ENCODE measurements at regions not wholly inside any gene's neighbourhood (a gene's known extent, or its start where the extent isn't known, plus 50 kb on each side); places are given as distances from the start of the nearest gene placed in this dataset.

DNA sequence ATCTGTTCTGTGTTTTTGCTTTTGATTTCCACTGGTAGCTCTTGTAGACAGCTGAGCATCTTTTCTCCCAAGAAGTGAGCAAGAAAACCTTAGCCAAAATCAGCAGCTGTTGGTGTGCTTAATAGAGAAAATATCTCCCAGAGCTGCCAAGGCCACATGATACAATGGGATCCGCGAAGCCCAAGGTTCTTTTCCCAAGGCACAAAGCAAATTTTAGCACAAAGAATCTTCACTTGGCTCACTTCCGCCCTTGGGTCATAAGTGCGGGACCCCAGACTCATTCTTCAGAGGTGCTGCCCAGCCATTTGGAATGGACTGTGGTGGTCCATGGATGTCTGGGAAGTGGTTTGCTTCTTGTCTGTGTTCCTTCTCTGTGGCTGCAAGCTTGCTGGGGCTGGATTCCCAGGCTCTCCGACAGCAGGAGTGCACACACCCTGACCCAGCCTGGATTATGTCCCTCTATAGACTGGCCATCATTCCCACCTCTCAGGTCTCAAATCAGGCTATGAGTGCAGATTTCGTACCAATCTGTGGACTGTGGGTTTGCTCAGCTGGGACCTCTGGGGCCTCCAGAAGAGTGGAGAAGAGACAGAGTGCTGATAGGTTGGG, 93.0 kb upstream of the TMEM72 start:
- no peaks in the 10 kb centered on the region for H3K9me3 ChIP-seq (ENCODE audit: control insufficient read depth in 2 of 2, low read length in 2 of 2)
- H3K36me3 ChIP-seq (ENCODE audit: control insufficient read depth in 2 of 2, insufficient read depth in 2 of 2, low read length in 2 of 2) = no peaks in the 10 kb centered on the region
- no peak overlapping the region for H3K27ac ChIP-seq (ENCODE audit: low read length)
- peaks cover 0 to 2% of the 10 kb centered on the region in 2 donors for H3K27me3 ChIP-seq (ENCODE audit: control insufficient read depth in 1 of 2, insufficient read depth in 2 of 2, low read length in 2 of 2)
- H3K4me3 ChIP-seq (ENCODE audit: low read length in 2 of 2) = no peak overlapping the region
- peaks cover 7% of the 10 kb centered on the region for H3K4me1 ChIP-seq (ENCODE audit: control insufficient read depth, insufficient read depth, low read length)
- H3K9ac ChIP-seq (ENCODE audit: low read length in 2 of 2) = no peak overlapping the region

DNA sequence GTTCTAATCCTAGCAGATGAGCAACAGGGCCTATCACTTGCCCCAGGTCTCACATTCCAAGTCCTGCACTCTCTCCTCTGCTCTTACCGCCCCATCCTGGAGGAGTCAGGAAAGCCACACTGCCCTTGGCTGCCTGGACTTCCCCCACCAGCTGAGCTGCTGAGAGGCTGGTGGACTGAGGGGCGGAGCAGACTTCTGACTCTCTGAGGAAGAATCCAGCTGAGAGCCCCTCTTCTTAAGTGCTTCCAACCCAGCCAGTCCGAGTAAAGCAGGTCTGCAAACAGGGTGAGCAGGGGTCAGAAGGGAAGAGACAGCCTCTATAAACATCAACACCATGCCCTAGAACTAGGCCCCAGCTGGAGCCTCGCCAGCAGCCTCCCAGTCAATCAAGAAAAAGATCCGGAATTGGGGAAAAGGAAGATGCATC, 92.4 kb upstream of the TMEM72 start:
- no peaks in the 10 kb centered on the region for H3K36me3 ChIP-seq (ENCODE audit: control insufficient read depth in 2 of 2, insufficient read depth in 2 of 2, low read length in 2 of 2)
- H3K27ac ChIP-seq (ENCODE audit: low read length) = no peak overlapping the region
- H3K9ac ChIP-seq (ENCODE audit: low read length in 2 of 2) = no peak overlapping the region
- no peak overlapping the region for H3K4me3 ChIP-seq (ENCODE audit: low read length in 2 of 2)
- no peaks in the 10 kb centered on the region for H3K9me3 ChIP-seq (ENCODE audit: control insufficient read depth in 2 of 2, low read length in 2 of 2)
- H3K4me1 ChIP-seq (ENCODE audit: control insufficient read depth, insufficient read depth, low read length) = peaks cover 7% of the 10 kb centered on the region
- peaks cover 0 to 2% of the 10 kb centered on the region in 2 donors for H3K27me3 ChIP-seq (ENCODE audit: control insufficient read depth in 1 of 2, insufficient read depth in 2 of 2, low read length in 2 of 2)

DNA sequence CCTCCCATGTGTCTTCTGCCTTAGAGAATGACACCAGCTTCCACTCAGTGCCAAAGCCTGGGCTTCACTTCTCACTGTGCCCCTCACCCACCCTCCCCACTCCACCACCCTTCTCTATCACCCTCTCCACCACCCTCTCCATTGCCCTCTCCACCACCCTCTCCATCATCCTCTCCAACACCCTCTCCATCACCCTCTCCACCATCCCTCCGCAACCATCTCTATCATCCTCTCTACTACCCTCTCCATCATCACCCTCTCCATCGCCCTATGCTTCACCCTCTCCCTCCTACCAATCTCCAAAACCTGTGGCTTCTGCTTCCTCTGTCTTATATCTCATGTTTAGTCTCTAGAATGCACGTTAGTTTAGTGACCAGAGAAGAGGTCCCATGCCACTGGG, 91.0 kb upstream of the TMEM72 start:
- peaks cover 0 to 2% of the 10 kb centered on the region in 2 donors for H3K27me3 ChIP-seq (ENCODE audit: control insufficient read depth in 1 of 2, insufficient read depth in 2 of 2, low read length in 2 of 2)
- no peak overlapping the region for H3K9ac ChIP-seq (ENCODE audit: low read length in 2 of 2)
- no peak overlapping the region for H3K27ac ChIP-seq (ENCODE audit: low read length)
- H3K4me1 ChIP-seq (ENCODE audit: control insufficient read depth, insufficient read depth, low read length) = peaks cover 7% of the 10 kb centered on the region
- H3K4me3 ChIP-seq (ENCODE audit: low read length in 2 of 2) = no peak overlapping the region
- no peaks in the 10 kb centered on the region for H3K9me3 ChIP-seq (ENCODE audit: control insufficient read depth in 2 of 2, low read length in 2 of 2)
- no peaks in the 10 kb centered on the region for H3K36me3 ChIP-seq (ENCODE audit: control insufficient read depth in 2 of 2, insufficient read depth in 2 of 2, low read length in 2 of 2)

DNA sequence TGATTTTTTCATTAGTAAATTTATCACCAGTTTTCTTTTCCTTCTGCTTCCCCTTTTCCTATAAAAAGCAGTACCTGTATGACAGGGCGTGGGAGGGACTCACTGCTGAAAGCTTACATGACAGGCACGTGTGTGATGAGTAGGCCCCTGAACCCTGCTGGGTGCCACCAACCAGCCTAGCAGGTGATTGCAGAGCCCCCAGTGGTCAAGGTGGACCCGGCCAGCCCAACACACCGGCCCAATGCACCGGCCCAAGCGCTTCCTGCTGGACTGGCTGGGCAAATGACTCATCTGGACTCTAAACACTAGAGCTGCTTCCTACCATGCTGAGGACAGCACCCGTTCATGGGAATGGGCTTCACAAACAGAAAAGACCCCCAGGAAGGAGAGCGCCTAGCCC, 89.8 kb upstream of the TMEM72 start:
- peaks cover 0 to 2% of the 10 kb centered on the region in 2 donors for H3K27me3 ChIP-seq (ENCODE audit: control insufficient read depth in 1 of 2, insufficient read depth in 2 of 2, low read length in 2 of 2)
- H3K9me3 ChIP-seq (ENCODE audit: control insufficient read depth in 2 of 2, low read length in 2 of 2) = no peaks in the 10 kb centered on the region
- no peak overlapping the region for H3K27ac ChIP-seq (ENCODE audit: low read length)
- H3K4me3 ChIP-seq (ENCODE audit: low read length in 2 of 2) = no peak overlapping the region
- no peaks in the 10 kb centered on the region for H3K36me3 ChIP-seq (ENCODE audit: control insufficient read depth in 2 of 2, insufficient read depth in 2 of 2, low read length in 2 of 2)
- no peak overlapping the region for H3K9ac ChIP-seq (ENCODE audit: low read length in 2 of 2)
- peaks cover 7% of the 10 kb centered on the region for H3K4me1 ChIP-seq (ENCODE audit: control insufficient read depth, insufficient read depth, low read length)

DNA sequence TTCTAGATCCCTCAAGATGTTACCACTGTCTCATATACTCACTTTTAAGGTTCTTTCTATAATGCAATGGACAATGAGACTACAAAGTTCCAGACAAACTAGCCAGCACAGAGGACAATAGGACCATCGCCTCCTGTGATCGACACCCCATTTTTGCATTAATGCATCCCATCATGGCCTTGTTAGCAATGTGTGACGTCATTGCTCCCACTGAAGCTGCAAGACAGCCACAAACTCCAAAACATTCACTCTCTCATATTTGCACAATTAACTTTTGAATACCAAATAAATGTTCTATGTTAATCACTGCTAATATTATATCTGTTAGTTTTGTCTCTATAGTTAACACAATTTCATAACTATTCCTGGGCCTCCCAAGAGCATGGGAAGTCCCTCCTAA, 88.8 kb upstream of the TMEM72 start:
- peaks cover 0 to 2% of the 10 kb centered on the region in 2 donors for H3K27me3 ChIP-seq (ENCODE audit: control insufficient read depth in 1 of 2, insufficient read depth in 2 of 2, low read length in 2 of 2)
- H3K4me3 ChIP-seq (ENCODE audit: low read length in 2 of 2) = no peak overlapping the region
- no peaks in the 10 kb centered on the region for H3K36me3 ChIP-seq (ENCODE audit: control insufficient read depth in 2 of 2, insufficient read depth in 2 of 2, low read length in 2 of 2)
- H3K27ac ChIP-seq (ENCODE audit: low read length) = no peak overlapping the region
- no peaks in the 10 kb centered on the region for H3K9me3 ChIP-seq (ENCODE audit: control insufficient read depth in 2 of 2, low read length in 2 of 2)
- peaks cover 7% of the 10 kb centered on the region for H3K4me1 ChIP-seq (ENCODE audit: control insufficient read depth, insufficient read depth, low read length)
- H3K9ac ChIP-seq (ENCODE audit: low read length in 2 of 2) = no peak overlapping the region

DNA sequence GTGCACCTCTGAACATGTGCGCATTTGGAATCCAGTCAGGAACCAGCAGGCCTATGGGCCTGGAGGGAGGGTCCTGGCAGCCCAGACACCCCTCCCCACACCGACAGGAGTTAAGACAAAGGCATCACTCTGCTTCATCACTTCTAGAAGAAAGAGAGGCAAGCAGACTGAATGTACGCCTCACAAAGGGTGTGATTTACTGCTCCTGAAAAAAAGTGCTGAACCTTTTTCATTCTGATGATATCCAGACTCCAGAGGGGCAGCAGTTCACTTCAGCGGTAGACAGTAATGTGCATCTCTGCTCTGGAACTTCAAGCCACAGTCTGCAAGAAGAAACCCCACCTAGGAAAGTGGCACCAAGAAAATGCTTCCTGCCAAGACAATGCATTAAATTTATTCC, 88.2 kb upstream of the TMEM72 start:
- H3K9me3 ChIP-seq (ENCODE audit: control insufficient read depth in 2 of 2, low read length in 2 of 2) = no peaks in the 10 kb centered on the region

DNA sequence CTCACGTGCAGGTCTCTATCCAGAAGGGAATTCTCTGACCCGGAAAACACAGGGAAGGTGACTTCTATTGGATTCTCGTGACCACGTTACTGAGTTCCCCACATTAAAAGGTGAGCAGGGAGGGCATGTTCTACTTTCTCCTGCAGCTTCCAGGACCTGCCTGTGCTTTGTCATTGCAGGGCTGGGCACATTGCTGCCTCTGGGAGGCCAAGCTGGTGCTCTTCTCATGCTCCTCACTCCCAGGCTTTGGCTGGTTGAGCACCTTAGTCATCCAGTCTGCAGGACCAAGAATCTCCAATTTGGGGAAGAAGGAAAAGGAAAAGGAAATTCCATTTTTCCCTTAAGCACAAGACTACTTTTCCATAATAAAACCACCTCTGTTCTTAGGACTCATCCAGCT, 86.5 kb upstream of the TMEM72 start:
- no peaks in the 10 kb centered on the region for H3K27me3 ChIP-seq (ENCODE audit: control insufficient read depth in 1 of 2, insufficient read depth in 2 of 2, low read length in 2 of 2)
- H3K4me3 ChIP-seq (ENCODE audit: low read length in 2 of 2) = no peak overlapping the region
- H3K9ac ChIP-seq (ENCODE audit: low read length in 2 of 2) = no peak overlapping the region
- peaks cover 3% of the 10 kb centered on the region for H3K4me1 ChIP-seq (ENCODE audit: control insufficient read depth, insufficient read depth, low read length)
- no peak overlapping the region for H3K27ac ChIP-seq (ENCODE audit: low read length)
- H3K36me3 ChIP-seq (ENCODE audit: control insufficient read depth in 2 of 2, insufficient read depth in 2 of 2, low read length in 2 of 2) = no peaks in the 10 kb centered on the region
- H3K9me3 ChIP-seq (ENCODE audit: control insufficient read depth in 2 of 2, low read length in 2 of 2) = no peaks in the 10 kb centered on the region

More for the DNA sequence above, 88.2 kb upstream of the TMEM72 start:
- H3K27me3 ChIP-seq (ENCODE audit: control insufficient read depth in 1 of 2, insufficient read depth in 2 of 2, low read length in 2 of 2) = peaks cover 0 to 2% of the 10 kb centered on the region in 2 donors
- no peak overlapping the region for H3K9ac ChIP-seq (ENCODE audit: low read length in 2 of 2)
- peaks cover 7% of the 10 kb centered on the region for H3K4me1 ChIP-seq (ENCODE audit: control insufficient read depth, insufficient read depth, low read length)
- H3K27ac ChIP-seq (ENCODE audit: low read length) = no peak overlapping the region
- H3K36me3 ChIP-seq (ENCODE audit: control insufficient read depth in 2 of 2, insufficient read depth in 2 of 2, low read length in 2 of 2) = no peaks in the 10 kb centered on the region
- no peak overlapping the region for H3K4me3 ChIP-seq (ENCODE audit: low read length in 2 of 2)

DNA sequence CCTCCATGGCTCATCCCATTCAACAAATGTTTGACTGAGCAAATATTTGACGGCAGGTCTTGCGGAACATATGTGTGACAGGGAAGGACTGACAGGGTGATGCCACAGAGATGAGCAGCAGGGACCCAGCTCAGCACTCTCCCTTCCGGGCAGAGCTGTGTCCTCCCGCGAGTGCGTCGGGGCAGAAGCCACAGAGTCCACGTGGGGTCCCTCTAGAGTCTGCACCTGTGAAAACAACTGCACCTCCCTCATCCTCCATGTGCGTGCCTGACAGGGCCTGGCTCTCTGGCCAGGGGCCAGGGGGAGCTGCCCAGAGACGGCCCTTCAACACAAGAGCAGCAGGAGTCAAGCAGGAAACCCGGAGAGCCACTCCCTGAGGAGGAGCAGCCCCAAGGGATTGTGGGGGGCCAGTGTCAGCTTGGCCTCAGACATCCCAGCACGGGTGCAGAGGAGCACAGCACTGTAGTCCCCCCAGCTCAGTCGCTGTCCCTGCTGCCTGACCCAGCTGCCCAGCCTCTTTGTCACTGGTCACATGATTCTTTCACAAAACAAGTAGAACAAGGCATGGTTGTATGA, 83.6 kb upstream of the TMEM72 start:
- Histone ChIP-seq H3K9ac (ENCODE audit: low read length in 2 of 2) (no peak overlapping the region), H3K27ac (ENCODE audit: low read length) (no peak overlapping the region), H3K9me3 (ENCODE audit: control insufficient read depth in 2 of 2, low read length in 2 of 2) (no peaks in the 10 kb centered on the region), H3K4me1 (ENCODE audit: control insufficient read depth, insufficient read depth, low read length) (peaks cover 3% of the 10 kb centered on the region), H3K4me3 (ENCODE audit: low read length in 2 of 2) (no peak overlapping the region), H3K27me3 (ENCODE audit: control insufficient read depth in 1 of 2, insufficient read depth in 2 of 2, low read length in 2 of 2) (no peaks in the 10 kb centered on the region), H3K36me3 (ENCODE audit: control insufficient read depth in 2 of 2, insufficient read depth in 2 of 2, low read length in 2 of 2) (no peaks in the 10 kb centered on the region)

DNA sequence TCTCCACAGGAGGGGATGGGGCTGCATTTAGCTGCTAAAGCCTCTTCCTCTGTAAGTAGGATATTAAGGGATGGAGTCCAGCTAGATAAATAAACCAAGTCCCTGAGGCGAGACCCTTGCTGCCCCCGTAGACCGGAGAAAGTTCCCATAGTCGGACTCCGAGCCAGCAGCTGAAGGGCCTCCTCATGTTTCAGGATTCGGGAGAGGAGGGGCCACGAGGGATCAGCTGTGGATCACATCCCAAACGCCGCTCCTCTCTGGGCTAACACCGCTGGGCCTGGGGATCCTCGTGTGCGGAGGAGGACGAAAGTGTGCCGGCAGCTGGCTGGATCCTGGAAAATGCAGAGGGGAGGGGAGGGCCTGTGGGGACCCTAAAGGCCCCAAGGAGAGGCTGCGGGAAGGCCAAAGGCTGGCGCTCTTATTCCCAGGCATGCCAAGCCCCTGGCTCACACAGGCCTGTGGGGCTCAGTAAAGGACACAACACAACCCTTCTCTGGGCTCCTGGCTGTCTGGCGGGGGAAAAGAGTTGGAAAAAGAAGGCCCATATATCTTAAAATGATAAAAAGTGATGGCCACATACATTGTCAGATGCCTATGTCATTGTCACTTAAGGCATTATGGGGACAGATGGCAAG, 82.5 kb upstream of the TMEM72 start:
- H3K4me1 ChIP-seq (ENCODE audit: control insufficient read depth, insufficient read depth, low read length) = peaks cover 3% of the 10 kb centered on the region
- no peak overlapping the region for H3K27ac ChIP-seq (ENCODE audit: low read length)
- no peaks in the 10 kb centered on the region for H3K36me3 ChIP-seq (ENCODE audit: control insufficient read depth in 2 of 2, insufficient read depth in 2 of 2, low read length in 2 of 2)
- H3K9me3 ChIP-seq (ENCODE audit: control insufficient read depth in 2 of 2, low read length in 2 of 2) = no peaks in the 10 kb centered on the region
- H3K4me3 ChIP-seq (ENCODE audit: low read length in 2 of 2) = no peak overlapping the region
- H3K27me3 ChIP-seq (ENCODE audit: control insufficient read depth in 1 of 2, insufficient read depth in 2 of 2, low read length in 2 of 2) = no peaks in the 10 kb centered on the region
- no peak overlapping the region for H3K9ac ChIP-seq (ENCODE audit: low read length in 2 of 2)

DNA sequence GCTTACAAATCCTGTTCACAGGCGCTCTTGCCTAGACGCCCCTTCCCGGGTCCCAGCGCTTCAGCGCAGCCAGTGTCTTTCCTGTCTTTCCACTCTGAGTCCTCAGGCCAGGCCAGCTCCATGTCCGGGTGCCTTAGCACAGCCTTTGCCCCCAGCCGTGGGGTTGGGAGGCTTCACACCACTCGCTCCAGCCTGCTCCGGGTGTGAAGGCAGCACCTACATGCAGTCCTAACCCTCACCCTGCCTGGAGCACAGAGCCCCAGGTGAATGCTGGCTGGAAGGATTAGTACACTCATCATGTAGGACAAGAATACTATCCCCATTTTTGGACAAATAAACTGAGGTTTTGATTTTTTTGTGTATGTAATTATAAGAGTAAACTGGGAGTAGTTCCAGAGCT, 81.7 kb upstream of the TMEM72 start:
- Histone ChIP-seq H3K36me3 (ENCODE audit: control insufficient read depth in 2 of 2, insufficient read depth in 2 of 2, low read length in 2 of 2) (no peaks in the 10 kb centered on the region), H3K27ac (ENCODE audit: low read length) (no peak overlapping the region), H3K4me3 (ENCODE audit: low read length in 2 of 2) (no peak overlapping the region), H3K27me3 (ENCODE audit: control insufficient read depth in 1 of 2, insufficient read depth in 2 of 2, low read length in 2 of 2) (no peaks in the 10 kb centered on the region), H3K9ac (ENCODE audit: low read length in 2 of 2) (no peak overlapping the region), H3K4me1 (ENCODE audit: control insufficient read depth, insufficient read depth, low read length) (peaks cover 3% of the 10 kb centered on the region), H3K9me3 (ENCODE audit: control insufficient read depth in 2 of 2, low read length in 2 of 2) (no peaks in the 10 kb centered on the region)

DNA sequence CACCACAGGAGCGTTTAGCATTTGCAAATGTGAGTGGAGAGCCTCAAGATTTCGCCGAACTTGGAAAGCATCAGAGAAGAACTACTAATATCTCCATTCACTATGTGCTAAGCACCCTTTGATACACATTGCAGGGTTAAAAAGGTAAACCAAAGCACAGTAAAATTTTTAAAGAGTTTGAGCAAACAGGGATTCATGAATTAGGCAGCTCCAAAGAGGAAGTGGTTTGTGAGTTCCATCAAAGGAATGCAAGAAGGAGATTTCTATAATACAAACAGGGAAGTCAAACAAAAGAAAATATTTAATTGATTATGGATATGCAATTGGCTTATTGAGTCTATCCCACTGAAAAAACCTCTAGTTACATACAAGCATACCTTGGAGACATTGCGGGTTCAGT, 81.1 kb upstream of the TMEM72 start:
- Histone ChIP-seq H3K36me3 (ENCODE audit: control insufficient read depth in 2 of 2, insufficient read depth in 2 of 2, low read length in 2 of 2) (no peaks in the 10 kb centered on the region), H3K27ac (ENCODE audit: low read length) (no peak overlapping the region), H3K4me3 (ENCODE audit: low read length in 2 of 2) (no peak overlapping the region), H3K27me3 (ENCODE audit: control insufficient read depth in 1 of 2, insufficient read depth in 2 of 2, low read length in 2 of 2) (no peaks in the 10 kb centered on the region), H3K9me3 (ENCODE audit: control insufficient read depth in 2 of 2, low read length in 2 of 2) (no peaks in the 10 kb centered on the region), H3K9ac (ENCODE audit: low read length in 2 of 2) (no peak overlapping the region), H3K4me1 (ENCODE audit: control insufficient read depth, insufficient read depth, low read length) (peaks cover 3% of the 10 kb centered on the region)
